ENCODE measurements at regions not wholly inside any gene's neighbourhood (a gene's known extent, or its start where the extent isn't known, plus 50 kb on each side); places are given as distances from the start of the nearest gene placed in this dataset.

DNA sequence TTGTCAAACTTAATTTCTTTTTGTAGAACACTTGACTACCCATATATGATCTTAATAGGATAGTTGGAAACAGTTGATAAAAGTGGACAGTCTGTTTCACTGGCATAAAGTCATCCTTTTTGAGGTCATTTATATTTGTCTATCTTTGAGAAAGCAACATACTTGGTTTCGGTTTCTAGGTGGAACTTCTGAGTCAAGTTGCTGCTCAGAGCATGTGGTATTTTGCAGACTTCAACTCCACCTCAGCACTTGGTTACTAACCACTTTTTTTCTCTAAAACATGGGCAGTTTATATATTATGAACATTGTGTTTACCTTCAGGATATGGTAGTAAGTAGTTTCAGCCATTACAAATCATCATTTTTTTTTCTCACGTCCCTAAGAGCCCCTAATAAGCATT is 1749.0 kb upstream of the C9orf72 start:
- Histone ChIP-seq H3K9me3 (ENCODE audit: control insufficient read depth in 1 of 2, insufficient read depth in 1 of 2, low read depth in 1 of 2, low read length in 2 of 2) (no peaks in the 10 kb centered on the region; a peak in 2 of 4 replicates), H3K79me2 (ENCODE audit: insufficient read depth, low read length) (no peaks in the 10 kb centered on the region), H3K9me2 (ENCODE audit: insufficient read depth) (no peaks in the 10 kb centered on the region), H3K9ac (ENCODE audit: low read length) (no peak overlapping the region), H3K27me3 (ENCODE audit: insufficient read depth, low read length) (no peaks in the 10 kb centered on the region), H3K4me2 (ENCODE audit: low read length) (no peak overlapping the region), H4K20me1 (ENCODE audit: insufficient read depth) (no peaks in the 10 kb centered on the region), H3K36me3 (ENCODE audit: control insufficient read depth in 1 of 2, insufficient read depth in 2 of 2, low read length in 2 of 2) (no peaks in the 10 kb centered on the region), H3K4me3 (replicated peaks in 1 of 2; ENCODE audit: low read depth in 1 of 2, low read length in 2 of 2) (no peak overlapping the region), H3K4me1 (ENCODE audit: control insufficient read depth in 1 of 2, insufficient read depth in 2 of 2, low read length in 2 of 2) (no peaks in the 10 kb centered on the region), H2AFZ (ENCODE audit: low read depth, low read length, poor library complexity, severe bottlenecking) (no peak overlapping the region), H3K27ac (ENCODE audit: low read depth, low read length) (no peak overlapping the region)
- DNase-seq (ENCODE audit: low read depth, low spot score) = no peak
- TF ChIP-seq FOSL1 (IDR thresholded peaks at IDR 0.05; ENCODE audit: low read depth) (no peak), EZH2 (IDR thresholded peaks at IDR 0.05) (no peak), EGR1 (IDR thresholded peaks at IDR 0.05; ENCODE audit: low read depth) (no peak), SP1 (IDR thresholded peaks at IDR 0.05; ENCODE audit: low read depth) (no peak), SIN3A (IDR thresholded peaks at IDR 0.05; ENCODE audit: low read depth) (no peak), YY1 (IDR thresholded peaks at IDR 0.05; ENCODE audit: extremely low read depth, insufficient replicate concordance, low read depth, low read length) (no peak), ZFX (IDR thresholded peaks at IDR 0.05) (no peak), POLR2AphosphoS5 (IDR thresholded peaks at IDR 0.05; ENCODE audit: low read depth, low read length) (no peak), MAX (IDR thresholded peaks at IDR 0.05) (no peak), ATF3 (IDR thresholded peaks at IDR 0.05) (no peak), RAD21 (IDR thresholded peaks at IDR 0.05; ENCODE audit: low read depth) (no peak), CBX3 (IDR thresholded peaks at IDR 0.05; ENCODE audit: low read depth) (no peak), ELF1 (IDR thresholded peaks at IDR 0.05; ENCODE audit: borderline replicate concordance, low read depth) (no peak), SRF (IDR thresholded peaks at IDR 0.05; ENCODE audit: low read depth) (no peak)
- TF ChIP-seq, protein P1, sequence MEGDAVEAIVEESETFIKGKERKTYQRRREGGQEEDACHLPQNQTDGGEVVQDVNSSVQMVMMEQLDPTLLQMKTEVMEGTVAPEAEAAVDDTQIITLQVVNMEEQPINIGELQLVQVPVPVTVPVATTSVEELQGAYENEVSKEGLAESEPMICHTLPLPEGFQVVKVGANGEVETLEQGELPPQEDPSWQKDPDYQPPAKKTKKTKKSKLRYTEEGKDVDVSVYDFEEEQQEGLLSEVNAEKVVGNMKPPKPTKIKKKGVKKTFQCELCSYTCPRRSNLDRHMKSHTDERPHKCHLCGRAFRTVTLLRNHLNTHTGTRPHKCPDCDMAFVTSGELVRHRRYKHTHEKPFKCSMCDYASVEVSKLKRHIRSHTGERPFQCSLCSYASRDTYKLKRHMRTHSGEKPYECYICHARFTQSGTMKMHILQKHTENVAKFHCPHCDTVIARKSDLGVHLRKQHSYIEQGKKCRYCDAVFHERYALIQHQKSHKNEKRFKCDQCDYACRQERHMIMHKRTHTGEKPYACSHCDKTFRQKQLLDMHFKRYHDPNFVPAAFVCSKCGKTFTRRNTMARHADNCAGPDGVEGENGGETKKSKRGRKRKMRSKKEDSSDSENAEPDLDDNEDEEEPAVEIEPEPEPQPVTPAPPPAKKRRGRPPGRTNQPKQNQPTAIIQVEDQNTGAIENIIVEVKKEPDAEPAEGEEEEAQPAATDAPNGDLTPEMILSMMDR (IDR thresholded peaks at IDR 0.05 in 2 of 3, conservative IDR thresholded peaks at IDR 0.05 in 1 of 3; ENCODE audit: borderline replicate concordance in 1 of 3, insufficient read depth in 1 of 3, low read depth in 2 of 3, low read length in 2 of 3) = no peak
- ChIA-PET RAD21 (ENCODE audit: low non-redundant PET in 1 of 2, low total read pairs in 2 of 2, uncharacterized antibody in 2 of 2, unreplicated experiment in 2 of 2) (no interaction called here), POLR2A (no interaction called here), CTCF (no interaction called here)
- intact Hi-C loops (cut with micrococcal nuclease) = no loop called here
- no peak for ATAC-seq
- no TSS peak for BruUV-seq (replicated peaks)
